ENCODE measurements at regions not wholly inside any gene's neighbourhood (a gene's known extent, or its start where the extent isn't known, plus 50 kb on each side); places are given as distances from the start of the nearest gene placed in this dataset.

DNA sequence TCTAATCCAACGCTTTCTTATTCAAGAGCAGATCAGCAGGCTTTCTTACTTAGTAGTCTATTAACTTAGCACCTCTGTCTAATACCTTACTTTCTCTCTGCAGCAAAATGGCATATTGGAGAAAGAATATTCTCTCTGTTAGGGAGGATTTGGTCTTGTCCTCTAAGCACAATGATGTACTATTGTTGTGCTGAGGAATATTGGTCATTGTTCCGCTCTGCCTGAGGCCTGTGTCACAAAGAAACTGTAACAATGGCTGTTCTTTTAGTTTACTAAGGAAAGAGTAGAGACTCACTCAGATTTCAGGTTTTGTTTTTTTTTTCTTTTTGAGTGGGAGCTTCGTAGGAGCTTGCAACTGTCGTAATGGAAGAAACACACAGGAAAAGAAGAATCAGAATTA is 1358.8 kb downstream of the LRFN5 start:
- no peak for DNase-seq (ENCODE audit: low read depth in 2 of 2)

DNA sequence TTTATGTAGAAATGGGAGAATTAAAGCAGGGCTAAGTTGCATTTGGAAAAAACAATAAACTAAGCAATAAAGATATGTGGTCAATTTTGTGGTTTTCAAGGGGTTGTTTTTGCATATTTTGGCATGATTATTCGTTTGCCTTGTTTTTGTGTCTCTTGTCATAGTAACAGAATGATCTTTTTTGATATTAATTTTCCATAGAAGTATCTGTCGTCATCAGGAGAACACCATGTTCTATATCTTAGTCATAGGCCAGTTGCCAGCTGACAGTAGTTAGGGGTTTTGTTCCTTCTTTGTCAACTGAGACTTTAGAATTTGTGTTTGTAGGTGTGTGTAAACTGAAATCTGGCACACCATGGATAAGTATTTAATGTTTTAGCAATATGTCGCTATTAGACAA is 1354.8 kb downstream of the LRFN5 start:
- no peak for DNase-seq (ENCODE audit: low read depth in 2 of 2)

DNA sequence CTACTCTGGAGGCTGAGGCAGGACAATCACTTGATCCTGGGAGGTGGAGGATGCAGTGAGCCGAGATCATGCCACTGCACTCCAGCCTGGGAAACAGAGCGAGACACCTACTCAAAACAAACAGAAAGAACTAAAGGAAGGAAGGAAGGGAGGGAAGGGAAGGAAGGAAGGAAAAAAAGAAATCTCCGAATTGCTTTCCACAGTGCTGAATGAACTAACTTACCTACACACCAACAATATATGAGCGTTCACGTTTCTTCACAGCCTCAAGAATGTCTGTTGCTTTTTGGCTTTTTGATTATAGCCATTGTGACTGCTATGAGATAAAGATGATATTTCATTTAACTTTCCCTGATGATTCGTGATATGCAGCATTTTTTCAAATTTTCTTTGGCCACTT is 1343.7 kb downstream of the LRFN5 start:
- DNase-seq (ENCODE audit: low read depth in 2 of 2) = no peak

DNA sequence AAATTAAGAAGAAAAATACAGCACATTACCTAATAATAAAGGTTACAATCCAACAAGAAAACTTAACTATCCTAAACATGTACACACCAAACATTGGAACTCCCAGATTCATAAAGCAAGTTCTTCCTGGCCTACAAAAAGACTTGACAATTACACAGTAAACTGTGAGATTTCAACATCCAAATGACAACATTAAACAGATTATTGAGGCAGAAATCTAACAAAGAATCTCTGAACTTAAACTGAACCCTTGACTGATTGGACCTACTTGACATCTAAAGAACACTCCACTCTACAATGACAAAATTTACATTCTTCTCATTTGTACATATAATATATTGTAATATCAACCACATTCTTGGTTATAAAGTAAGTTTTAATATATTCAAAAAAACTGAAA is 1341.3 kb downstream of the LRFN5 start:
- no peak for DNase-seq (ENCODE audit: low read depth in 2 of 2)

DNA sequence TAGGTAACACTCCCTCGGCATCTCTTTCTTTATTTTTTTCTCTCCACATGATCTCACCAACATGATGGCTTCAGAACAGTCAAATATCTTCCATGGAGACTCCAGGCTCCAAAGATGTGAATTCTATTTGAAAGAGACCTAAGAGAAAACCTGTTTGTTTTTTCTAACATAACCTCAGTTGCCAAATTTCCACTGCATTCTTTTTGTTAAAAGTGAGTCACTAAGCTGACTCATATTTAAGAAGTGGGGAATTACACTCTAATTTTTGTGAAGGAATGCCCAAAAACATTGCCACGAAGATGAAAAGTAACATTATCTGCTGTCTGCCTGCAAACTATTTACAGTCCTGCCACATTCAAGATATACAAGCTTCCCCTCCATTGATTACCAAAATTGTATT is 1337.6 kb downstream of the LRFN5 start:
- no peak for DNase-seq (ENCODE audit: low read depth in 2 of 2)

DNA sequence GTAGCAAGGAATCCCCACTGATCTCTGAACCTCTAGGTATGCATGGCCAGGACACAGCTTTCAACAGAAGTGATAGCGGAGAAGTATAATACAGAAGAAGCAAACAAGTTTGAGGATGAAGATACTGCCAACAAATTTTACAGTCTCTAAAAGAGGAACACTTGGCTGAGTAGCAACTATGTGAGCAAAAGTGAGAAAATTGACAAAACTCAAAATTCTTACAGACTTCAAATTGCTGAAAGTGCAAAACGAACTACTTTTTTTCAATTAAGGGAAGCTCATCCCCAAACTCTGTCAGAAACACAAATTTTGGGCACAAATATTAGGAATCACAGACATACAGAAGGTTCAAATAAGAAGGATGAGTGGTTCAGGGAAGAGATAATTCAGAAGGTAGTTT is 1324.6 kb downstream of the LRFN5 start:
- no peak for DNase-seq (ENCODE audit: low read depth in 2 of 2)

DNA sequence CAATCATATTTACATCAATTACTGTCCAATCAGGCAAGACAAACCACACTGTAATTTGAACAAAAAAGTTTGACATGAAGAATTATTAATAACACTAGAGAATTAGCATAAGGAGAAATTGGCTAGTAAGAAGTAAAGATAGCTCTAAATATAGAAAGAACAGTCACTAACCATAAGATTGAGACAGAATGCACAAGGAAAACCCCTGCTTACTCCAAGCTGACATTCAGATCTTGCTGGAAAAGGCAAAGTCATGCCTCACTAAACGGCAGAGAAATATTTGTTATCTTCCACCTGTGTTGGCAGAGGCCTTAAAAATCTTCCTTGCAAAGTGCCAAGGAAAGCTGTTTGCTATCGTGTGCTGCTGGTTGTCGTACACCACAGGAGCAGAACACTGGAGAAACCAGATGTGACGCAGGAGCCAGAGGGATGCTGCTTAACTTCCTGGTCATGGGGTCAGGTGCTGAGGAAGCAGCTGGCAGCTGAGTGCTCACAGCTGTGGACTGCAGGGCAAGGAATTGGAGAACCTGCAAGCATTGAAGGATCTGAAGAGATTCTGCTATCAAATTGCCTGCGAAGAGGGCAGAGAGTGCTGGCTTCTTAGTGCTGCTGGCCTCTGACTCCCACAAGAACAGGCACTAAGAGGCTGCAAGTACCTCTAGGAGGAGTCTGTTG is 1323.3 kb downstream of the LRFN5 start:
- DNase-seq (ENCODE audit: low read depth in 2 of 2) = no peak

DNA sequence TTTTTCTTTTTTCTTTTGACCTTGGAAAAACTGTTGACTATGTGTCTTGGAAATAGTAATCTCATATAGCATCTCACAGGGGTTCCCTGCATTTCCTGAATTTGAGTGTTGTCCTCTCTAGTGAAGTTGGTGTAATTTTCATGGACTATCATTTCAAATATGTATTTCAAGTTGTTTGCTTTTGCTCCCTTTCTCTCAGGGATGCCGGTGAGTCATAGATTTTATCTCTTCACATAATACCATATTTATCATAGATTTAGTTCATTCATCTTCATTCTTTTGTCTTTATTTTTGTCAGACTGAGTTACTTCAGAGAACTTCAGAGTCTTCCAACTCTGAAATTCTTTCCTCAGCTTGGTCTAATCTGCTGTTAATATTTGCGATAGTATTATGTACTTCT is 1320.6 kb downstream of the LRFN5 start:
- DNase-seq (ENCODE audit: low read depth in 2 of 2) = no peak

DNA sequence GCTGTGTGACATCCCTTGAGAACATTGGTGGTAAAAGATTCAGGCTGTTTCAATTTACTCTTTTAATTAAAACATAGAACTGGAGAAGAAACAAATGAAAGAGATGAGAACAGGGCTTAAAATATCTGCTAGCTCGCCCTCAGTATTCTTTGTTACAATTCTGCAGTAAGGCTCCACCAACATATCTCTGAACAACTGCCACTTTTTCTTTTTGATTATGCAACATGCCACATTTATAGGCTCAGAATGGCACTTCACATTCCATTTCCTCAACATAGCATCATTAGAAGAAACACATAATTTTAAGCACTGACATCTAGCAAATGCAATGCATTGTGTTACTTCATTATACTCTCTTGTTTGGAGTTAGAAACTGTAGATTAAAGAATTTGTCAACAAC is 1315.2 kb downstream of the LRFN5 start:
- DNase-seq (ENCODE audit: low read depth in 2 of 2) = no peak

DNA sequence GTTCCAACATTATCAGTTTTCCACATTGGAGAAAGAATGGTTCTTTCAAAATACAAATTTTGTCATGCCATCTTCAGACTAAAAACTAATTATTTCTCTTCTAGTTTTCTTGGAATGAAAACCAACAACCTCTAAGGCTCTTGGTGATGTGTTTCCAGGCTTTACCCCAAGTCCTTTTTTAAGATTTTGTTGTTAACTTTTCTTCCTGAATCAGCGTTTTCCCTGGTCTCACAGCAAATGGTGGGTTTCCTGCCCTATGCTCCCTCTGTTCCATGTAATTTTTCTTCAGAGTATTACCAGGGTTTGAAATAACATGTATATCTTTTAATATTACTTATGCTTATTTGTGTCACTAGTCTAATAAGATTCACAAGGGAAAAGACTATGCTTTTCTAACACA is 1311.9 kb downstream of the LRFN5 start:
- no peak for DNase-seq (ENCODE audit: low read depth in 2 of 2)

DNA sequence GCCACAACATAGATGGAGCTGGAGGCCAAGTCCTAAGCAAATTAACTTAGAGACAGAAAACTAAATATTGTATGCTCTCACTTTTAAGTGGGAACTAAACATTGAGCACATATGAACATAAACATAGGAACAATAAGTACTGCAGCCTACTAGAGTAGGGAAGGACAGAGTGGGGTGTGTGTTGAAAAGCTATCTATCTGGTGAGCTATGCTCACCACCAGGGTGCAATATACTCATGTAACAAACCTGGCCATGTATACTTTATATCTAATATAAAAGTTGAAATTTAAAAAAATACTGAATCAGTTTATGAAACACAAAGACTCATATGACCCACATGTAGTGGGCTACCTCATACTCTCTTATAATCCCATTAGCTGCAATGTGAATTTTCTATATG is 1305.0 kb downstream of the LRFN5 start:
- no peak for DNase-seq (ENCODE audit: low read depth in 2 of 2)

DNA sequence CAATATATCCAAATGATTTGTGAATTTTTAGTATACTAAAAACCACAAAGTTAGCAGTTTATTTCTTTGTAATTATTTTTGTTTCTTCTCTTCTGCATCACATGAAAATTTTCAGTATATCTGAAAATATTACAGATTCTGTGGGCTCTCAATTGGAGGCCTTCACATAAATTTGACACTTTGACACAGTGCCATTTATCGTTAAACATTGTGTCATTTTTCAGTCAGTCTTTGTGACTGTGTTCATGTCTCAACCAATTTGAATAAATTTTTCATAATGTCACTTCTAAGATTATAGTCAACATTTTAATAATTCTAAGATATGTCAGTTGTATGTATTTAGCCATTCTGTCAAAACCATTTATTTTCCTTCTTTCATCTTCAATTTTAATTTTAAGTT is 1303.0 kb downstream of the LRFN5 start:
- DNase-seq (ENCODE audit: low read depth in 2 of 2) = no peak

DNA sequence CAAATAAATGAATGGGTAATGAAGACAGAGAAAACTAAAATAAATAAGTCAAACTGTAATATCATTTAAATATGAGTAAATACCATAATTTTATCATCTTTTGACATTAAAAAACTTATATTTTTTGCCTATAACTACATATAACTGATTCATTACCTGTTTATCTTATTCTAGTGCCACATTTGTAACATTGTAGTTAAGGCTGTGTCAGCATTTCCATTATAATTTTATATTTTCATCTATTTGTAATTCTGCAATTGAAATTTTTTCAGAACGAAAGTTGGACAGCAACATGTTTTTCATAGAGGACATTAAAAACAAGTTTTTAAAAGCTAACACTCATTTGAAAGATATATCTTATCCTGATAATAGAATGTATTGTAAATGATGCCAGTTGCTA is 1286.5 kb downstream of the LRFN5 start:
- DNase-seq (ENCODE audit: low read depth in 2 of 2) = no peak

DNA sequence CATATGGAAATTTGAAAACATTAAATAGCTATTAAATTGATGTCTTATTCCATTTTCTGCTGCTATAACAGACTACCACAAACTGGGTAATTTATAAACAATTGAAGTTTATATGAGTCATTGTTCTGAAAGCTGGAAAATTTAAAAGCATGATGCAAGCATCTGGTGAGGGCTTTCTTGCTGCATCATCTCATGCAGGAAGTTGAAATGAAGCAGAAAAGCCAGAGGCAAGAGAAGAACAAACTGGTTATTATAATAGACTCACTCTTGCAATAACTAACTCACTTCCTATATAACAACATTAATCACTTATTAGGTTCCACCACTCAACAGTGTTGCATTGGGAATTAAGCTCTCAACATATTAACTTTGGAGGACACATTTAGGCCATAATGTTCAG is 1277.4 kb downstream of the LRFN5 start:
- DNase-seq (ENCODE audit: low read depth in 2 of 2) = no peak

DNA sequence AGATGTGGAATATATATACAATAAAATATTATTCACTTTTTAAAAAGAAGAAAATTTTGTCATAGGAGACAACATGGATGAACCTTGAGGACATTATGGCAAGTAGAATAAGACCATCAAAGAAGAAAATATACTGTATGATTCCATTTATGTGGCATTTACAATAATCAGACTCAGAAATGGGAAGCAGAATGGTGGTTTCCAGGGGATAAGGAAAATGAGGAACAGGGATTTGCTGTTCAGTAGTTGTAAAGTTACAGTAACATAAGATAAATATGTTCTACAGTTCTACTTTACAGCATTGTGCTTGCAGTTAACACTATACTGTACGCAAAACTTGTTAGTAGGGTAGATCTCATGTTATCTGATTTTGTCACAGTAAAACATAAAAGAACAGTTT is 1271.0 kb downstream of the LRFN5 start:
- DNase-seq (ENCODE audit: low read depth in 2 of 2) = no peak

DNA sequence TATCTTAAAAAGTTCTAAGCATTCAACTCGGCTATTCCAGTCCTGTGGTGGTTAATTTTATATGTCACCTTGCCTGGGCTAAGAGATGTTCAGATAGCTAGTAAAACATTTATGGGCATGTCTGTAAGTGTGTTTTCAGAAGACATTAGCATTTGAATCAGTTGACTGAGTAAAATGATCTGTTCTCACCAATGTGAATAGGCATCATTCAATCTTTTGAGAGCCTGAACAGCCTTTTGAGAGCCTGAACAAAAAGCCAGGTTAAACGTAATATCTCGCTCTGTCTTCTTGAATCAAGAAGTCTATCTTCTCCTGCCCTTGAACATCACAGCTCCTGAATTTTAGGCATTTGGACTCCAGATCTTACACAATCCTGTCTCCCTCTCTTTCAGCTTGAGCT is 1266.1 kb downstream of the LRFN5 start:
- no peak for DNase-seq (ENCODE audit: low read depth in 2 of 2)

DNA sequence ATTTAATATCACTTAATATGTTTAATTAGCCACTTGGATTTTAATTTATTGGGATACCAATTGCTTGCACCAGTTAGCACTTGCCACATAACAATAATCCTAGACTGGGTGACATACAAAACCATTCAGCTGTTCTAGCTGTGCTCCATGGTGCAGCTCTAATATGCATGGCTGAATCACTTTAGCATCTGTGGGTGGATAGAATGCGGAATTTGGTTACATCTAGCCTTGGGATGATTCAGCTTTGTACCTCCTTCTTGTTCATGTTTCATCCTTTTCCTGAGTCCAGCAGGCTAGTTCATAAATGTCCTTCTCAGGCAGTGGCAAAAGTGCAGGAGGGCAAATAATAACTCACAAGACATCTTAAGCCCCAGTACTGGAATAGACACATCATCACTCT is 1263.0 kb downstream of the LRFN5 start:
- no peak for DNase-seq (ENCODE audit: low read depth in 2 of 2)

DNA sequence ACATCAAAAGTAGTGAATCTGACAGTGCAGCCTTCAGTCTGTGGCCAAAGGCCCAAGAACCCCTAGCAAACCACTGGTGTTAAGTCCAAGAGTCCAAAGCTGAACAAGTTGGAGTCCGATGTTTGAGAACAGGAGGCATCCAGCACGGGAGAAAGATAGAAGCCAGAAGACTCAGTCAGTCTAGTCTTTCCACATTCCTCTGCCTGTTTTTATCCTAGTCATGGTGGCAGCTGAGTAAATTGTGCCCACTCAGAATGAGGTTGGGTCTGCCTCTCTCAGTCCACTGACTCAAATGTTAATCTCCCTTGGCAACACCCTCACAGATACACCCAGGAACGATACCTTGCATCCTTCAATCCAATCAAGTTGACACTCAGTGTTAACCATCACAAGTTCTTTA is 1255.4 kb downstream of the LRFN5 start:
- no peak for DNase-seq (ENCODE audit: low read depth in 2 of 2)

DNA sequence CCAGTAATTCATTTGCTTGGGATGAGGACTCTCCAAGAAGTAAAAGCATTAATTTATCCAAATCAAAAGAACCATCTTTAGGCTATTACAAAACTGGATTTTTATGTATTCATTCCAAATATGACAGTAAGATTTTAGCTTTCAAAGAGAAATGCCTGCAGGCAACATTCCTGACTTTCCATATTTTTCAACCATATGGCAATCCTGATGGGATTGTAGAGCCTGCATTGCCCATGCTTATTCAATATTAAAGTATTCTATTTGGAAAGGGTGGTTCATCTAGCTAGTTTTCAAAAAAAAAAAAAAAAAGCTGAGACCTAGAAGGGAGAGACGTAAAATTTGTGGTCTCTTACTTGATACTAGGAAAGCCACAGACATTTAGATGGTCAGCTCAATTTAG is 1253.7 kb downstream of the LRFN5 start:
- no peak for DNase-seq (ENCODE audit: low read depth in 2 of 2)

DNA sequence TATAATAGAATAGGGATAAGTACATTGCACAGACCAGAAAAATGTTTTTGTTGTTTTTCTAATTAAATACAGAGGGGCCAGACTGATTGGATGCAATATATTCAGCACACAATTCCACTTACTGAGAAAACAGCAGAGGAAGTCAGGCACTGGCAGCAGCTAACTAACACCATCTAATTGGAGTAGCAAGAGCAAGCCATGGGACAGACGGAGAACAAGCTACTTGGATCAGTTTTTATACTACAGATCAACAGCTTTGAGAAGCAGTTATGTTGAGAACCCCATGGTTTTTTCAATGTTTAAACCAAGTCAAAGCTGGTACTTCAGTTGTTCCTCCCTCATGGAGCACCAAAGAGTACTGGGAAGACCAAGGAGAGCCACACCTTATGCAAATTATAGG is 1249.4 kb downstream of the LRFN5 start:
- no peak for DNase-seq (ENCODE audit: low read depth in 2 of 2)

DNA sequence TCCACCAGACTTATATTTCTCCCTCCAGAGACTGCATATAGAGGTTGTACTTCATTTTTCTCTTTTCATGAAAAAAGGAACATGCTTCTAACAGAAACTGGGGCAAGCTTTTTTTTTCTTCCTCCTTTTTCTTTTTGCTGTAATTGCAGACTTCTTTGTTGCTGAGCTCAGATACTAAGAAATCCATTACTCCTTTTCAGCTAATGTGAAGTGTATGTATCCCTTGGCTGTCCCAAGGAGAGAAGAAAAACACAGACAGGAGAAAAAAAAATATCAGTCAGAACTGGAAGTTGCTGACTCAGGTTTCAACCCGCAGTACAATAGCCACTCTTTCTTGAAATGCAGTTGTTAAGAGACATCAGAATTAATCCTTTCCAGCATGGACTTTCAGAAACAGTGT is 1248.4 kb downstream of the LRFN5 start:
- DNase-seq (ENCODE audit: low read depth in 2 of 2) = no peak

DNA sequence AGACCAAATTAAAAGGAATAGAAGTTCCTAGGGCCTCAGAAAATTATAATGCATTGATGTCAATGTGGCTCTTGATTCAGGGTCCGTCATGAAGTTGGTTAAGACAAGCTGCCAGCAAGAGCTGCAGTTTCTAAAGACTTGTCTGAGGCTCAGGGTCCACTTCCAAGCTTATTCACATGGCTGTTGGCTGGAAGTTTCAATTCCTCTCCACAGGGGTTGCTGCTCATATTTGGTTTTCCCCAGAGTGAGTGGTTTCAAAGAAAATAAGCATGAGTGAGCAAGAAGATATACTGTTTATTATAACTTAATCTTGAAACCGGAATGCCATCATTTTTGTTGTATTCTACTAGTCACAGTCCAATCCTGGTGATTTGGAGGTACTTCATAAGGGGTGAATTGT is 1247.4 kb downstream of the LRFN5 start:
- no peak for DNase-seq (ENCODE audit: low read depth in 2 of 2)

DNA sequence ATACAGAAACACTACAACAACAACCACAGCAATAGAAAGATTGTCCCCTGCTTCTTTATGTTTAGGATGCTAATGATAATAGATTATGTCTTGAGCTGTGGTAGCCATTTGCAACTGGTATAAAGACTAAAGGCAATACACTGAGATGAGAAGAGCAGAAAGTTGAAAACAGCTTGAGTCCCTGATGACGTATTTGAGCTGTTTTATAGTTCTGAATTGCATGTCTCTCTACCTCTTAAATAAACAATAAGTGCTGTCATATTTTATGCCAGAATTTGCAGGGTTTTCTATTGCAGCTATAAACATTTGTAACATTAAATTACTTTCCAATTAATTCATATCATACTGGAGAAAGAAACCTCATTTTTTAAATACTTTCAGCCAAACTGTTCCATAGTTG is 1242.0 kb downstream of the LRFN5 start:
- DNase-seq (ENCODE audit: low read depth in 2 of 2) = no peak

DNA sequence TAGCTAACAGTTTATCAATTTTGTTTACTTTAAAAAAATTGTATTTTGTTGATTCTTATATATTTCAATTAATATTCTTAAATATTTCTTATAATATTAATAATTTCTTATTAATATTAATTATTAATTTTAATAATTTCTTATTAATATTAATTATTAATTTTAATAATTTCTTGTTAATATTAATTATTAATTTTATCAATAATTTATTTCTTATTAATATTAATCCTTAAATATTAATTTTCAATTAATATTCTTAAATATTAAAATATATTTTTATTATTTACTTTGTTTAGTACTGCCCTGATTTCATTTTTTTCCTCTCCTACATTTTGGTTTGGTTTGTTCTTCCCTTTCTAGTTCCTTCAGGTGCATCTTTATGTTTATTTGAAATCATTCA is 1208.1 kb downstream of the LRFN5 start:
- DNase-seq (ENCODE audit: low read depth in 2 of 2) = no peak

Data from dermis microvascular lymphatic vessel endothelial cell (primary cell).